Bronchial epithelial cell (primary cell): ENCODE measurements at regions not wholly inside any gene's neighbourhood (a gene's known extent, or its start where the extent isn't known, plus 50 kb on each side); places are given as distances from the start of the nearest gene placed in this dataset.

Experiments used
- DNase-seq: peaks from one replicate; pipeline ENCODE4 v3.0.0-alpha.2; 2010; ENCODE audit warnings: low read depth
- FAIRE-seq: peaks from 2 replicates; lab custom pipeline; 2011; peaks lifted over from hg19 to GRCh38; lab: Jason Lieb, UNC
- H3K27me3 ChIP-seq: 2 replicates; pipeline ENCODE4 v1.5.1; 2011; ENCODE audit warnings: low read length; ENCODE audit not compliant: control insufficient read depth, insufficient read depth
- H3K36me3 ChIP-seq: 2 replicates; pipeline ENCODE4 v1.5.1; 2011; ENCODE audit warnings: low read length; ENCODE audit not compliant: control insufficient read depth, insufficient read depth
- H3K4me3 ChIP-seq: 2 replicates; pipeline ENCODE4 v1.5.1; 2011; ENCODE audit warnings: mild to moderate bottlenecking, low read depth, low read length, control low read depth
- TF ChIP-seq, protein P1 (sequence below): IDR thresholded peaks from 2 replicates; pipeline ENCODE4 v1.5.1; 2011; ENCODE audit warnings: mild to moderate bottlenecking, moderate library complexity, low read length, control low read depth, inconsistent platforms; ENCODE audit not compliant: insufficient read depth, severe bottlenecking

DNA sequence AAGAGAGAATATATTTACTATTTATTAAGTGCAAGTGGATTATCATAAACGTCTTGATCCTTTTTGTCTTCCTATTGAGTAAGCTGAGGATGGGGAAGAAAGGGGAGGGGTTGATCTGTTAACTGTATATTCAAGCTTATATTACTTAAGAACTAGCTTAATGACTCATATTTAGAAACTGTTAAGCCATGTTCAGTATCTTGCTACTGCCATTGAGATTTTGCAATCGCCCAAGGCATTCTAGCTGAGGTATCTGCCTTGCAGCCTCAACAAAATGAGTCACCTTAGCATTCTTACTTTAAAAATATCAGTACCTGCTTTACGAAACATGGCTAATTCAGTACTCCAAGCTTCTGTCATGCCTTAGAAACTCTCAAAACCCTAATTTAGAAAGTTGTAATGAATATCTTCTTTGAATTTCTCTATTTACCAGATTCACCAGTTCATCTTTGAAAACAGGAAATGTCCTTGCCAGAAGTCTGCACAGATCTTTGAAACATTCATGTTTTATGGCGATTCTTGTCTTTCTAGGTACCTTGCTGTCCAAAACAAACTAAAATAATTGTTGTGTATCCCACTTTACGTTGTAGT, 76.1 kb downstream of the ALG10B start:
- H3K27me3 ChIP-seq, result no peaks in the 10 kb centered on the region
- no peaks in the 10 kb centered on the region for H3K36me3 ChIP-seq
- TF ChIP-seq, protein P1, sequence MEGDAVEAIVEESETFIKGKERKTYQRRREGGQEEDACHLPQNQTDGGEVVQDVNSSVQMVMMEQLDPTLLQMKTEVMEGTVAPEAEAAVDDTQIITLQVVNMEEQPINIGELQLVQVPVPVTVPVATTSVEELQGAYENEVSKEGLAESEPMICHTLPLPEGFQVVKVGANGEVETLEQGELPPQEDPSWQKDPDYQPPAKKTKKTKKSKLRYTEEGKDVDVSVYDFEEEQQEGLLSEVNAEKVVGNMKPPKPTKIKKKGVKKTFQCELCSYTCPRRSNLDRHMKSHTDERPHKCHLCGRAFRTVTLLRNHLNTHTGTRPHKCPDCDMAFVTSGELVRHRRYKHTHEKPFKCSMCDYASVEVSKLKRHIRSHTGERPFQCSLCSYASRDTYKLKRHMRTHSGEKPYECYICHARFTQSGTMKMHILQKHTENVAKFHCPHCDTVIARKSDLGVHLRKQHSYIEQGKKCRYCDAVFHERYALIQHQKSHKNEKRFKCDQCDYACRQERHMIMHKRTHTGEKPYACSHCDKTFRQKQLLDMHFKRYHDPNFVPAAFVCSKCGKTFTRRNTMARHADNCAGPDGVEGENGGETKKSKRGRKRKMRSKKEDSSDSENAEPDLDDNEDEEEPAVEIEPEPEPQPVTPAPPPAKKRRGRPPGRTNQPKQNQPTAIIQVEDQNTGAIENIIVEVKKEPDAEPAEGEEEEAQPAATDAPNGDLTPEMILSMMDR, result no peak
- DNase-seq (peak; percentile 100), FAIRE-seq (no peak)
- H3K4me3 ChIP-seq, result no peak overlapping the region

DNA sequence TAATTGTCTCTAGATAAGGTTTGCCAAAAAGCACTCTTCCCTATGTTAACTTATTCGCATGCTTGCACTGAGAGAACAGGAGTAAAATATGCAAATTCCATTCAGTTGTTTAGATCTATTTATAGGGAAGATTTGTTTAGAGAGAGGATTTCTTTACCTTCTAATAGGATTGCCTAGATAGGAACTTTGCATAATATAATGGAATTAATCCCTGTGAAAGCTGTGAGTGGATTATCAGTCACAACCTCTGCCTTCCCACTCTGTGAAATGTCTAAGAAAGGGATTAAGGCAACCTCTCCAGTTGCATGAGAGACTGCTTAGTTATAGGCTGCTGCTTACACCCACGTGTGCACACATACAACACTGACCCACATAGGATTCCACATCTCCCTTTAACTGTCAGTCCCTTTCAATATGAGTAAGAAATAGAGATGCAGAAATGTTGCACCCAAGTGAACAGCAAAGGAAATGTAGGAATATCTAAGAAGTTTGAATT, 83.2 kb downstream of the ALG10B start:
- DNase-seq (no peak), FAIRE-seq (no peak)
- Histone ChIP-seq H3K36me3 (no peaks in the 10 kb centered on the region), H3K4me3 (no peak overlapping the region), H3K27me3 (no peaks in the 10 kb centered on the region)
- TF ChIP-seq, protein P1, result no peak

DNA sequence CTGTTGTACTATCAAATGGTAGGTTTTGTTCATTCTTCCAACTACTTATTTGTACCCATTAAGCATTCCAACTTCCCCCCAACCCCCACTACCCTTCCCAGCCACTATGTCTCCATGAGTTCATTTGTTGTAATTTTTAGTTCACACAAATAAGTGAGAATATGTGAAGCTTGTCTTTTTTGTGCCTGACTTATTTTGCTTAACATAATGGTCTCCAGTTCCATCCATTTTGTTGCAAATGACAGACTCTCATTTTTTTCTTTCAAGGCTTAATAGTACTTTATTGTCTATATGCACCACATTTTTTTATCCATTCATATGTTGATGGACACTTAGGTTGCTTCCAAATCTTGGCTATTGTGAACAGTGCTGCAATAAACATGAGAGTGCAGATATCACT, 86.2 kb downstream of the ALG10B start:
- FAIRE-seq (no peak), DNase-seq (no peak)
- Histone ChIP-seq H3K4me3 (no peak overlapping the region), H3K36me3 (no peaks in the 10 kb centered on the region), H3K27me3 (no peaks in the 10 kb centered on the region)
- TF ChIP-seq, protein P1, result no peak

DNA sequence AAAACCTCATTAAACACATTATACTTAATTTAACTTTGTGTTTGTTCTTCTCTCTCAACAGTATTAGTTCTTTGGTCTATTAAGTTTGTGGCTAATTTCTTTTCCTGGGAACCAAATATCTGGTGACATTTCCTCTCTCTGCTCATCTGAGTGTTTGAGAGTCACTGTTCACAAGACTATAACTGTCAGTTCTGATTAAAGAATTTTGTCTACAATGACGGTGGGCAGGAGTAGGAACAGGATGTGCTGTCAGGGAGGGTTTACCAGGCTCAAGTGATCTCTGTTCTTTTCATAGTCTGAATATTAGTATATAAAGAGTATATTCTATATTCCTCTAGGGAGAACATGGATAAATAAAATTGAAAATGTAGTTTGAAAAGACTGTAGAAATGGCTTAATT, 92.9 kb downstream of the ALG10B start:
- FAIRE-seq (no peak), DNase-seq (no peak)
- Histone ChIP-seq H3K27me3 (no peaks in the 10 kb centered on the region), H3K36me3 (no peaks in the 10 kb centered on the region), H3K4me3 (no peak overlapping the region)
- TF ChIP-seq, protein P1, result no peak

DNA sequence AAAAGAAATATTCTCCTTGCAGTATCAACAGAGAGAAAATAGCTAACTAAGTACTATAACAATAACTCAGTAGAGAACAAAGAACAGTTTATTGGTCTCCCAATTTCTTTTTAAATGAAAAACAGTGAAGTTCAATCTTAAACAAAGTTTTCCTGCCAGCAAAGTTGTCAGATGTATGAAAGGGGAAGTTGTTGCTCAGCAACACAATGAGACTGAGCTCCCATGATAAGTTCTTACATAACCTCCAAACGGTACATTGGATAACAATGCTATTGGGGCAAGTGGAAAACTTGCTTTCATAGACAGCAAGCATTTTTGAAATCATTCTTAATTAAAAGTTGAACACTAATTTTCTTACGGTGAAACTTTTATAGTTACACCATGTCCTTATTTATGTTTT, 94.9 kb downstream of the ALG10B start:
- DNase-seq (no peak), FAIRE-seq (no peak)
- Histone ChIP-seq H3K36me3 (no peaks in the 10 kb centered on the region), H3K4me3 (no peak overlapping the region), H3K27me3 (no peaks in the 10 kb centered on the region)
- TF ChIP-seq, protein P1, result no peak

GRCh38 chr12:38411946-38412345, 95.4 kb downstream of the ALG10B start:
- DNase-seq (no peak), FAIRE-seq (no peak)
- no peaks in the 10 kb centered on the region for H3K27me3 ChIP-seq
- TF ChIP-seq, protein P1, result no peak
- H3K4me3 ChIP-seq, result no peak overlapping the region
- no peaks in the 10 kb centered on the region for H3K36me3 ChIP-seq
